Astrocyte (in vitro differentiated cells and primary cell): ENCODE measurements at regions not wholly inside any gene's neighbourhood (a gene's known extent, or its start where the extent isn't known, plus 50 kb on each side); places are given as distances from the start of the nearest gene placed in this dataset.

Experiments used
- DNase-seq: peaks from one replicate; pipeline ENCODE4 v3.0.0-alpha.2; 2010; ENCODE audit warnings: low read depth
- FAIRE-seq: peaks from 2 replicates; lab custom pipeline; 2011; peaks lifted over from hg19 to GRCh38; lab: Jason Lieb, UNC
- H2AFZ ChIP-seq: 2 replicates; pipeline ENCODE4 v1.6.0; 2012; ENCODE audit warnings: low read depth, low read length, inconsistent platforms
- H3K27ac ChIP-seq: 2 replicates; pipeline ENCODE4 v1.5.1; 2011; ENCODE audit warnings: low read depth, low read length, inconsistent platforms
- H3K27me3 ChIP-seq: 2 replicates; pipeline ENCODE4 v1.6.0; 2011; ENCODE audit warnings: low read length, inconsistent platforms; ENCODE audit not compliant: insufficient read depth
- H3K36me3 ChIP-seq: 2 replicates; pipeline ENCODE4 v1.5.1; 2011; ENCODE audit warnings: low read length, inconsistent platforms; ENCODE audit not compliant: insufficient read depth
- H3K4me1 ChIP-seq: 2 replicates; pipeline ENCODE4 v1.5.1; 2011; ENCODE audit warnings: low read length, inconsistent platforms; ENCODE audit not compliant: insufficient read depth
- H3K4me2 ChIP-seq: 2 replicates; pipeline ENCODE4 v1.6.0; 2012; ENCODE audit warnings: low read length, inconsistent platforms
- H3K4me3 ChIP-seq: 2 replicates; pipeline ENCODE4 v1.5.1; 2011; ENCODE audit warnings: low read depth, mild to moderate bottlenecking, low read length, inconsistent platforms; ENCODE audit not compliant: insufficient read depth
- H3K79me2 ChIP-seq: 2 replicates; pipeline ENCODE4 v1.6.0; 2012; ENCODE audit warnings: mild to moderate bottlenecking, low read length, inconsistent platforms; ENCODE audit not compliant: insufficient read depth
- H3K9ac ChIP-seq: 2 replicates; pipeline ENCODE4 v1.6.0; 2012; ENCODE audit warnings: mild to moderate bottlenecking, low read length, inconsistent platforms
- H3K9me3 ChIP-seq: 2 replicates; pipeline ENCODE4 v1.5.1; 2012; ENCODE audit warnings: low read depth, mild to moderate bottlenecking, low read length, inconsistent platforms; ENCODE audit not compliant: insufficient read depth
- H4K20me1 ChIP-seq: 2 replicates; pipeline ENCODE4 v1.6.0; 2012; ENCODE audit warnings: low read length, inconsistent platforms; ENCODE audit not compliant: insufficient read depth
- H3K27ac Mint-ChIP-seq: one replicate; pipeline ENCODE4 v1.8.0; 2021; ENCODE audit warnings: mild to moderate bottlenecking, mixed read lengths; ENCODE audit not compliant: unreplicated experiment
- H3K27me3 Mint-ChIP-seq: one replicate; pipeline ENCODE4 v1.8.0; 2021; ENCODE audit warnings: low read depth, mixed read lengths; ENCODE audit not compliant: unreplicated experiment
- H3K36me3 Mint-ChIP-seq: one replicate; pipeline ENCODE4 v1.8.0; 2021; ENCODE audit warnings: low read depth, mixed read lengths; ENCODE audit not compliant: unreplicated experiment
- H3K4me1 Mint-ChIP-seq: one replicate; pipeline ENCODE4 v1.8.0; 2021; ENCODE audit warnings: low read depth, mixed read lengths; ENCODE audit not compliant: unreplicated experiment
- H3K4me3 Mint-ChIP-seq: one replicate; pipeline ENCODE4 v1.8.0; 2021; ENCODE audit warnings: mild to moderate bottlenecking, moderate library complexity, mixed read lengths; ENCODE audit not compliant: unreplicated experiment
- H3K9me3 Mint-ChIP-seq: one replicate; pipeline ENCODE4 v1.8.0; 2021; ENCODE audit warnings: mild to moderate bottlenecking, mixed read lengths; ENCODE audit not compliant: unreplicated experiment
- CTCF ChIP-seq: IDR thresholded peaks from 2 replicates; pipeline ENCODE4 v1.5.1; 2011; ENCODE audit warnings: low read depth, mild to moderate bottlenecking, inconsistent platforms, low read length, moderate library complexity; ENCODE audit not compliant: insufficient read depth
- EZH2 ChIP-seq: IDR thresholded peaks from 2 replicates; pipeline ENCODE4 v1.6.1; 2012; ENCODE audit warnings: mild to moderate bottlenecking, low read length, inconsistent platforms; ENCODE audit not compliant: insufficient read depth

GRCh38 chrX:18045436-18045835 is 175.2 kb downstream of the BEND2 start:
- H3K4me3 Mint-ChIP-seq: no peak overlapping the region
- no peak overlapping the region for H2AFZ ChIP-seq
- no peaks in the 10 kb centered on the region for H4K20me1 ChIP-seq
- no peaks in the 10 kb centered on the region for H3K27me3 ChIP-seq
- no peak for TF ChIP-seq EZH2
- no peak for TF ChIP-seq CTCF
- no peak overlapping the region for H3K27ac ChIP-seq
- no peaks in the 10 kb centered on the region for H3K79me2 ChIP-seq
- no peaks in the 10 kb centered on the region for H3K36me3 ChIP-seq
- H3K36me3 Mint-ChIP-seq: no peaks in the 10 kb centered on the region
- no peak for FAIRE-seq
- no peaks in the 10 kb centered on the region for H3K4me1 Mint-ChIP-seq
- peaks cover under 1% of the 10 kb centered on the region for H3K9me3 Mint-ChIP-seq
- H3K4me3 ChIP-seq: no peak overlapping the region
- no peak overlapping the region for H3K9ac ChIP-seq
- H3K27ac Mint-ChIP-seq: no peak overlapping the region
- H3K27me3 Mint-ChIP-seq: no peaks in the 10 kb centered on the region
- H3K9me3 ChIP-seq: no peaks in the 10 kb centered on the region
- no peak for DNase-seq
- no peak overlapping the region for H3K4me2 ChIP-seq
- no peaks in the 10 kb centered on the region for H3K4me1 ChIP-seq

GRCh38 chrX:18042776-18043175 is 177.9 kb downstream of the BEND2 start:
- no peak for TF ChIP-seq EZH2
- no peak for TF ChIP-seq CTCF
- Histone ChIP-seq H3K9ac (no peak overlapping the region), H4K20me1 (no peaks in the 10 kb centered on the region), H3K36me3 (no peaks in the 10 kb centered on the region), H3K4me2 (no peak overlapping the region), H3K9me3 (no peaks in the 10 kb centered on the region), H3K27ac (no peak overlapping the region), H3K4me3 (no peak overlapping the region), H2AFZ (no peak overlapping the region), H3K4me1 (no peaks in the 10 kb centered on the region), H3K27me3 (no peaks in the 10 kb centered on the region), H3K79me2 (no peaks in the 10 kb centered on the region)
- Mint-ChIP-seq H3K27ac (no peak overlapping the region), H3K36me3 (no peaks in the 10 kb centered on the region), H3K9me3 (no peaks in the 10 kb centered on the region), H3K4me1 (no peaks in the 10 kb centered on the region), H3K4me3 (no peak overlapping the region), H3K27me3 (no peaks in the 10 kb centered on the region)
- no peak for DNase-seq
- FAIRE-seq: peak; percentile 39

GRCh38 chrX:18041656-18042055 is 179.0 kb downstream of the BEND2 start:
- Histone ChIP-seq H3K27me3 (no peaks in the 10 kb centered on the region), H3K27ac (no peak overlapping the region), H3K4me2 (no peak overlapping the region), H3K79me2 (no peaks in the 10 kb centered on the region), H3K36me3 (no peaks in the 10 kb centered on the region), H2AFZ (no peak overlapping the region), H3K4me1 (no peaks in the 10 kb centered on the region), H3K9me3 (no peaks in the 10 kb centered on the region), H4K20me1 (no peaks in the 10 kb centered on the region), H3K9ac (no peak overlapping the region), H3K4me3 (no peak overlapping the region)
- no peak overlapping the region for H3K27ac Mint-ChIP-seq
- no peak for DNase-seq
- no peaks in the 10 kb centered on the region for H3K36me3 Mint-ChIP-seq
- H3K27me3 Mint-ChIP-seq: no peaks in the 10 kb centered on the region
- H3K4me3 Mint-ChIP-seq: no peak overlapping the region
- no peaks in the 10 kb centered on the region for H3K4me1 Mint-ChIP-seq
- no peak for FAIRE-seq
- H3K9me3 Mint-ChIP-seq: no peaks in the 10 kb centered on the region
- TF ChIP-seq EZH2: no peak
